Stimulated activated CD4-positive, alpha-beta T cell treated with anti-CD3 and anti-CD28 coated beads, Interleukin-2, amount 100 ng/mL, for 4 hours (primary cell): ENCODE measurements at regions not wholly inside any gene's neighbourhood (a gene's known extent, or its start where the extent isn't known, plus 50 kb on each side); places are given as distances from the start of the nearest gene placed in this dataset.
"Not testable (repeated sequence)": the region's sequence is repeated elsewhere in the genome, so short reads cannot be mapped to it uniquely, and the experiment has no call there.

ENCODE experiments used
- DNase-seq: peaks from one replicate; pipeline ENCODE4 v3.0.0-alpha.2; 2020; ENCODE audit warnings: low read depth

DNA sequence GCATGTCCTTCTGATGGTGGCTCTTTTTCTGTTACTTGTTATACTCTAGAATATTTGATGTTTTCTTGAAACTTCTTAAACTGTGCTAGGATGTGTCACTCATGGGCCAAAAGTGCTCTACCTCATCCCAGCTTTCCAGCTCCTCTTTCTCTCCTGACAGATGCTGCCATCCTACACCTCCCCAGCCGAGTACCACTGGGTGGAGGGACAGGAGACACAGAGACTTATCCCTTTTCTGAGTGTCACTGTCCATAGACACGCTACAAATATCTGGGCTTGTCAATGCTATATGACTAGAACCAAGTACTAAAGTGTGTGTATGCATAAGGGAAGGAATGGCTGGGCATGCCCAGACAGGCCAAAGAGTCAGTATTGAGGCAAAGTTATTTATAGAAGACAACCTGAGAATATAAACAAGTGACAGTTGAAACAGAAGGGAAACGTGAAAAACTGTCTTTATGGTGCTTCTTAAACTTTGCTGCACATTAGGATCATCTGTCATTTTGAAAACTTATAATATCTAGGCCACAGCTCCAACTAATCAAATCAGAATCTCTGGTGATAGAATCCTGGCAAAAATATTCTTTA is 188.0 kb downstream of the CARTPT start:
- no peak for DNase-seq

DNA sequence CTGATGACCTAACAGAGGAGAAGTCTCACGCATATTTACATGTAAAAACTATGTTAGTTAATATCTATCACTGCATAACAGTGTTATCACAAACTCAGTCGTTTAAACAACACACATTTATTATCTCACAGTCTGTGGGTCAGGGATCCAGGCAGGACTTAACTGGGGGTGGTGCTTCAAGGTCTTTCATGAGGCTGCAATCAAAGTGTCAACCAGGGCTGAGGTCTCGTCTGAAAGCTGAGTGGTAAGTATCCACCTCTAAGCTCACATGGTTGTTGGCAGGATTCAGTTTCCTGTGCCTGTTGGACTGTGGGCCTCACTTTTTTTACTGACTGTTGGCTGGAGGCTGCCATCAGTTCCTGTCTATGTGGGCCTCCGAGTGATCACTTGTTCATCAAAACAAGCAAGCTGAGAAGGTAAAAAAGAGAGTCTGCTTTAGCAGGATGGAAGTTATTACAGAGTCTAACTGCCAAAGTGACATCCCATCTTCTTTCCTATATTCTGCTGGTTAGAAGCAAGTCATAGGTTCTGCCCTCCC is 188.6 kb downstream of the CARTPT start:
- DNase-seq = no peak

DNA sequence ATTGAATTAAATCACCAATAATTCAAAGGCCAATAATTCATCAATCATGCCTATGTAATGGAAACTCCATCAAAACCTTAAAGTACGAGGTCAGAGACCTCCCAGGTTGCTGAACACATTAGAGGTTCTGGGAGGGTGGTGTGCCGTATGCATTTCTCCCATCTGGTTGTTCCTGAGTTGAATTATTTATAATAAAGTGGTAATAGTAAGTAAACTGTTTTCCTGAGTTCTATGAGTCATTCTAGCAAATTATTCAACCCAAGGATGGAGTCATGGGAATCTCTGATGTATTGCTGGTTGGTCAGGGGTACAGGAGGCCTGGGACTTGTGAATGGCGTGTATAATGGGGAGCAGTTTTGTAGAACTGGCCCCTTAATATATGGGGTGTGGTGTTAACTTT is 191.7 kb downstream of the CARTPT start:
- no peak for DNase-seq

DNA sequence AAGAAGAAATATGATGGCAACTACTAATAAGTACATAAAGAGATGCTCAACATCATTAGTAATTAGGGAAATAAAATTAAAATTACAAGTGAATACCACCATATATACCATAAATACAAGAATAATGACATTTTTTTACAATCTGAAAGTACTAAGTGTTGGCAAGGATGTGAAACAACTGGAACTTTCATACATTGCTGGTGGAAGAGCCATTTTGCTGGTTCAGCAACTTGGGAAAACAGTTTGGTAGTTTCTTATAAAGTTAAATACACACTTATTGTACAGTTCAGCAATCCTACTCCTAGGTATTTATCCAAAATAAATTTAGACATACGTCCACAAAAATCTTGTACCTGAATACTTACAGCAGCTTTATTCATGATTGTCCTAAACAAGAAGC is 192.9 kb downstream of the CARTPT start:
- no peak for DNase-seq

- no peak for DNase-seq
Observed at GRCh38 chr5:71914281-71914680, 193.0 kb upstream of the MAP1B start.

DNA sequence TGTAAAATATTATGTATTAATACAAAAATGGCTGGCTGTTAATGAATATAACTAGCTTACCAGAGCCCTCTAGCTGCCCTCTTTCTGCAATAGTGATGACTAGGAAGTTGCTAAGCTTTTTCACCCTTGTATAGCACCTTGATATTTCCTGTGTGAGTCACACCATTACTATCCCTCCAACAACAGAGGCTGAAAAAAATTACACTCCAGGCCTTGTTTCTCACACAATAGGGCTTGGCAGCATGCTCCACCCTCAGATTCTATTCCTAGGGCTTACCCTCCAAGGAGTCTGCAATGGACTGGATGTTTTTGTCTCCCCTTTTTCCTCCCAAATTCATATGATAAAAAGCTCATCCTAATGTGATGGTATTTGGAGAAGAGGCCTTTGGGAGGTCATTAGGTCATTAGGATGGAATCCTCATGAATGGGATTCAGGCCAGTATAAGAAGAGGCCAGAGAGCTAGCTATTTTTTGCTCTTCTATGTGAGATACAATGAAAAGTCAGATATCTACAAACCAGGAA is 184.6 kb upstream of the MAP1B start:
- DNase-seq = no peak

GRCh38 chr5:71923755-71924154 is 183.5 kb upstream of the MAP1B start:
- DNase-seq = no peak

GRCh38 chr5:71924325-71924724 is 182.9 kb upstream of the MAP1B start:
- no peak for DNase-seq

DNA sequence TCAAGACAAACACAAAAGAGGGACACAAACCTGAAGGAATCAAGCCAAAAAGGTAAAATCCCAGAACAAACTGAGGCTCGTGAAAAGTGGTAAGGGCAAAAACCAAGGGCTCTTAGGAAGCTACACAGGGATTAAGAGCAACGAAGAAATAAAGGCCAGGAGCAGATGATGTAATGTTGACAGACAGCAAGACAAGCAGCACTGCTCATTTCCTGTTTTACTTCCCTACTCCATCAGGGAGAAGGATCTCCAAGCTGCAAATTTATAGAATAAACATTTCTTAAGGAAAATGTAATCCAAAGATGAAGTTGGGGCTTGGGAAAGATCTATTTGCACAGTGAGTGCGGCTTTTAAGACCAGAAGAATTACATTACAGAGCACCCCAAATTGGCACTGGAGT is 182.3 kb upstream of the MAP1B start:
- no peak for DNase-seq

DNA sequence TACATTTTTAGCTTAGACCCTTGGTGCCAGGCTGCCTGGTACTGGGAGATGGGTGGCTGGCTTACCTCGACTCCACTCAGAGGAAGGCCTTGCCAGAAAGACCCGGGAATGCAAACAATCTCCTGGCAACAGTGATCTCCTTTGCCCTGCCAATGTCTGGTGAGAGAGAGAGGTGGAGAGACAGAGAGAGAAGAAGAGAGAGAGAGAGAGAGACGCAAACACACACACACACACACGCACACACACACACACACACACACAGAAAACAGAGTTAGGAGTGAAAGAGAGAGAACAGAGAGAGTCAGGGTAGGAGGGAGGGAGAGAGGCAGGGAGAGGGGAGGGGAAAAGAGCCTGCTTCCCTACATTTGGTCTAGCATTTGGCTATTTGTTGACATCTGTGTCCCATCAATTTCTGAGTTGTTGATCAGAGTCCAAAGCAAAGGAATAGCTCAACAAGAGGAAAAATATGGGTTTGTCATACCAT is 181.6 kb upstream of the MAP1B start:
- DNase-seq = no peak

DNA sequence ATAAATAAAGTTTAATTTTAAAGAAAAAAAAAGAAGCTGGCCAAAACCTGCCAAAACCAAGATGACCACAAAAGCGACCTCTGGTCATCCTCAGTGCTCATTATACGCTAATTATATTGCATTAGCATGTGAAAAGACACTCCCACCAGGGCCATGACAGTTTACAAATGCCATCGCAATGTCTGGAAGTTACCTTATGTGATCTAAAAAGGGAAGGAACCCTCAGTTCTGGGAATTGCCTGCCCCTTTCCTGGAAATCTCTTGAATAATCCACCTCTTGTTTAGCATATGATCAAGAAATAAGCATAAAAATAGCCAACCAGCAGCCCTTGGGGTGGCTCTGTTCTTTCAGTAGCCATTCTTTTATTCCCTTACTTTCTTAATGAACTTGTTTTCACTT is 178.3 kb upstream of the MAP1B start:
- DNase-seq = no peak

- DNase-seq = not testable (repeated sequence)
Observed at GRCh38 chr5:71930554-71930953, 176.7 kb upstream of the MAP1B start.

- no peak for DNase-seq
Observed at GRCh38 chr5:71932131-71932654, 175.1 kb upstream of the MAP1B start.

GRCh38 chr5:71932655-71933338 is 174.5 kb upstream of the MAP1B start:
- DNase-seq = no peak

GRCh38 chr5:71934322-71934721 is 173.0 kb upstream of the MAP1B start:
- no peak for DNase-seq

- no peak for DNase-seq
Observed at GRCh38 chr5:71937921-71938698, 169.2 kb upstream of the MAP1B start.

- DNase-seq = no peak
Observed at GRCh38 chr5:71938895-71939294, 168.4 kb upstream of the MAP1B start.

DNA sequence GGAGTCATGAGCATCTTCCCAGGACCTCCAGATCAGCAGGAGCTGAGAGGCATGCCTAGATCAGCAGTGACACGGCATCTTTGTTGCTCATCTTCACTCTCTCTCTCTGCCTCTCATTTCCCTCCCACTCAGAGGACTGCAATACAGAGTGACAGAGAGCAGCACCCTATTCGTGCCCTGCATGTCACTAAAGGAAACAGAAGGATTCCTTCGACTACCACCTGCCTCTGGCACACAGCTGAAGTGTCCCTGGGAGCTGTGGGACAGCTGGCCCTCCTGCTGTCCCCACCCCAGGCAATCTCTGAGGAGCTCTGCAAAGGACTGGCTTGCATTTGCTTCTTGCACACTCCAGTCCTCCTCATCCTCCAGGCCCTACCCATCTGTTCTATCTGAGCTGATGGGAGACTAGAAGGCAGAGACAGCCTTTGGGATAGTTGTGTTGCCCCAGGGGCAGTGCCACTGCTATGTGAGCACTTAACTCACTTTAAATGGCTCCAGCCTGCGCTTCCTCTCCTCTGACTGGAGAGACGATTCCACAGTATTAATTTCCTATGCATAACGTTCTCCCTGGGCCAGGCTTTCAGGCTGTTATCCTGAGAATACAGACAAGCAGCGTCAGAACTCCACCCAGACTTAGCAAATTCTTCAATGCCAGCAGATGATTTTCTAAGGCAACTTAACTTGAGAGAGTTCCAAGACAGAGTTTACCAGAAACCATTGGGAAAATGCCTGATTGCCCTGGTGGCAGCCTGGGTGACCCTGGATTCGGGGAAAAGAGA is 167.6 kb upstream of the MAP1B start:
- no peak for DNase-seq

- DNase-seq = no peak
Observed at GRCh38 chr5:71943874-71944273, 163.4 kb upstream of the MAP1B start.

GRCh38 chr5:71945436-71945835 is 161.8 kb upstream of the MAP1B start:
- DNase-seq = no peak

DNA sequence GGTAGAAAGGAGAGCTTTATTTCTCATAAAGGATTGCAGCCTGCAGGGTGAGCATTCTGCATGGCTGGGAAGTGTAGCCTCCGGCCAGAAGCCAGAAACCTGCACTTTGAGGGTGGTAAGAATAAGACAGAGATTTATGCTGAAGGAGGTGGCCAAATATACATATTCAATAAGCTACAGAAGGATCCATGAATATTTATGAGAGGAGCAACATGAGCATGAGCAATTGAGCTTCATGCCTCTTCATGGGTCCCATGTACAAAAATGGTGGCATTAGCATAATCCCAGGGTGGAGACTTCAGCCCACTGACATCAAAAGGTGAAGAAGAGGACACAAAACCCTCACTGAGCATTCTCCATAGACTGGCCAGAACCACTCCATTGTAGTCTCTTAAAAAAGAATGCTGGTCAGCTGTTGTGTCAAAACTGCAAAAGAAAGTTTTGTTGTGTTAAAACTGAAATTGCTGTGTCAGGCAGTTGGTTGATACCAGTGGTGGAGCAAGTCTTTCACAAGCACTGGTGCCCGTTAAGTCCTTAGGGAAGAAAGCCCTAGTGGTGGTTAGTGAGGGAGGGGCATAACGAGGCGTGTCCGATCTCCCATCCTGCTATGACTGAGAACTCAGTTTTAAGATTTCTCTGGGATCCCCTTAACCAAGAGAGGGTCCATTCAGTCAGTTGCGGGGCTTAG is 160.8 kb upstream of the MAP1B start:
- DNase-seq = no peak
